Neural cell (in vitro differentiated cells): ENCODE measurements at regions not wholly inside any gene's neighbourhood (a gene's known extent, or its start where the extent isn't known, plus 50 kb on each side); places are given as distances from the start of the nearest gene placed in this dataset.

Experiments
- CTCF ChIP-seq: fragments of 450-650 bp; IDR thresholded peaks from 2 replicates; pipeline ENCODE4 v1.5.1; 2014; ENCODE audit warnings: antibody characterized with exemption, mild to moderate bottlenecking, moderate library complexity; ENCODE audit not compliant: poor library complexity, severe bottlenecking
- EP300 ChIP-seq: fragments of 450-650 bp; conservative IDR thresholded peaks from 2 replicates; pipeline ENCODE4 v1.6.1; 2014; ENCODE audit warnings: antibody characterized with exemption, mild to moderate bottlenecking, moderate library complexity; ENCODE audit not compliant: poor library complexity, severe bottlenecking
- EZH2 ChIP-seq: fragments of 200-600, 300-800 bp; shearing (Covaris generic), sonication (generic); IDR thresholded peaks from 2 replicates; pipeline ENCODE4 v1.6.1; 2014; ENCODE audit warnings: antibody characterized with exemption, low read length, borderline replicate concordance, mild to moderate bottlenecking; ENCODE audit not compliant: insufficient read depth, poor library complexity, severe bottlenecking
- POLR2AphosphoS5 ChIP-seq: IDR thresholded peaks from 2 replicates; pipeline ENCODE4 v1.6.1; 2012
- REST ChIP-seq: IDR thresholded peaks from 2 replicates; pipeline ENCODE4 v1.6.1; 2012; ENCODE audit warnings: borderline replicate concordance
- SMC3 ChIP-seq: fragments of 450-650 bp; conservative IDR thresholded peaks from 2 replicates; pipeline ENCODE4 v1.6.1; 2014; ENCODE audit warnings: antibody characterized with exemption, mild to moderate bottlenecking, moderate library complexity; ENCODE audit not compliant: poor library complexity
- TAF1 ChIP-seq: IDR thresholded peaks from 2 replicates; pipeline ENCODE4 v1.6.1; 2012; ENCODE audit warnings: low read depth

GRCh38 chr16:66225696-66226095 lies 140.8 kb upstream of the CDH5 start:
- TF ChIP-seq POLR2AphosphoS5 (no peak), SMC3 (no peak), EP300 (no peak), CTCF (no peak), EZH2 (no peak), REST (no peak), TAF1 (no peak)
